GM18951 (cell line): ENCODE measurements at regions not wholly inside any gene's neighbourhood (a gene's known extent, or its start where the extent isn't known, plus 50 kb on each side); places are given as distances from the start of the nearest gene placed in this dataset.

ENCODE experiments used
- POLR2A ChIP-seq: IDR thresholded peaks from 4 replicates; pipeline ENCODE4 v1.6.1; 2011; ENCODE audit warnings: mild to moderate bottlenecking; ENCODE audit not compliant: insufficient read length, insufficient read depth; ENCODE audit errors: extremely low read depth
- in situ Hi-C: fragments of 300-500 bp; cut with MboI; formaldehyde crosslinking; loops from one replicate; pipeline ENCODE4 v1.12.0; 2022; ENCODE audit warnings: low sequenced_read_pairs, mixed read lengths, inconsistent platforms; ENCODE audit not compliant: unreplicated experiment

DNA sequence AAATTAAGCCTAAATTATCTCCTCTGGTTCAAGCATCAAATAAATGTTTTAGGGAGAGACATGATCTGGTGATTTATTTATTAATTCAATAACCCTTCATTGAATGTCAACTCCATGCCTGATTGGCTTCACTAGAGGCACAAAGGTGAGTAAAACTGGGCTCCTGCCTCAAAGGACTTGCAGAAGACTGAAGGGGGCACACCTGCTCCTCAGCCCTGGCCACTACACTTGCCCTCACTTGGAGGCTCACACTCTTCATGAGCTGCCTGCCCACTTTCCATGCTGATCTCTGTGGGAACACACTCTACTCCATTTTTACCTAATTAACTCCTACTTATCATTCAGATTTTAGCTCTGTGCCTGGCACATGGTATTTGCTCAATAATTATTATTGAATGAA lies 84.4 kb upstream of the KCNMB2 start:
- in situ Hi-C loops, result no loop called here

DNA sequence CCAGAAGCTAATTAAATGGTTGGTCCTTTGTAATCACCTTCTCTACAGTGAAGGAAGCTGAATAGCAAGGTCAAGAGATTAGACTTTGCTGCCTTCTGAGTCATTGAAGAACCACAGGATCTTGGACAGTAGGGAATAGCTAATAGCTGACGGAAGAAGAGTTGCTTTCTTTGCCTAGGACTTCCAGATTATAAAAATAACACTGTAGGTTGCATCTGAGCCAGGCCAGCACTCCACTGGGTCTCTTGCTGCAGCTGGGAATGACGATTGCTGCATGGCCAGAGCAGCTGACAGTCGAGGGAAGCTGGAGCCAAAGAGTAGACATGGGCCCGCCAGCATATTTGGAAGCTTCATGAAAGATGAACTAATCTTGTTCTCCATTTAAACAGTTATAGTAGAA lies 81.5 kb upstream of the KCNMB2 start:
- TF ChIP-seq POLR2A, result no peak
- in situ Hi-C loops, result no loop called here

More for the DNA sequence above, 84.4 kb upstream of the KCNMB2 start:
- TF ChIP-seq POLR2A, result no peak

GRCh38 chr3:178455226-178455625 lies 81.0 kb upstream of the KCNMB2 start:
- in situ Hi-C loops, result no loop called here
- no peak for TF ChIP-seq POLR2A

- in situ Hi-C loops, result no loop called here
- TF ChIP-seq POLR2A, result no peak
Observed at GRCh38 chr3:178455946-178456345, 80.3 kb upstream of the KCNMB2 start.

GRCh38 chr3:178456621-178457285 lies 79.5 kb upstream of the KCNMB2 start:
- no peak for TF ChIP-seq POLR2A
- in situ Hi-C loops, result no loop called here

GRCh38 chr3:178457511-178457910 lies 78.7 kb upstream of the KCNMB2 start:
- in situ Hi-C loops, result no loop called here
- TF ChIP-seq POLR2A, result no peak

GRCh38 chr3:178458313-178459037 lies 77.8 kb upstream of the KCNMB2 start:
- in situ Hi-C loops, result no loop called here
- no peak for TF ChIP-seq POLR2A

GRCh38 chr3:178459038-178459410 lies 77.2 kb upstream of the KCNMB2 start:
- TF ChIP-seq POLR2A, result no peak
- in situ Hi-C loops, result no loop called here

GRCh38 chr3:178465260-178466180 lies 70.7 kb upstream of the KCNMB2 start:
- in situ Hi-C loops, result no loop called here
- TF ChIP-seq POLR2A, result no peak

- in situ Hi-C loops, result no loop called here
- no peak for TF ChIP-seq POLR2A
Observed at GRCh38 chr3:178472941-178473340, 63.3 kb upstream of the KCNMB2 start.

GRCh38 chr3:178474526-178474925 lies 61.7 kb upstream of the KCNMB2 start:
- in situ Hi-C loops, result no loop called here
- TF ChIP-seq POLR2A, result no peak

- in situ Hi-C loops, result no loop called here
- TF ChIP-seq POLR2A, result no peak
Observed at GRCh38 chr3:178475062-178475461, 61.2 kb upstream of the KCNMB2 start.

GRCh38 chr3:178476886-178477285 lies 59.4 kb upstream of the KCNMB2 start:
- in situ Hi-C loops, result no loop called here
- TF ChIP-seq POLR2A, result no peak
